Calu3 (cell line): ENCODE measurements at regions not wholly inside any gene's neighbourhood (a gene's known extent, or its start where the extent isn't known, plus 50 kb on each side); places are given as distances from the start of the nearest gene placed in this dataset.

ENCODE experiments used
- BruUV-seq: library from RNA; stranded (reverse); fragments of 400-500 nt; replicated peaks from 2 replicates; lab custom pipeline; 2021; lab: Mats Ljungman, UMichigan
- CTCF ChIA-PET: fragments of 300-600 bp; sonication (Branson Sonifier 250); formaldehyde crosslinking; loops from one replicate; lab custom pipeline; 2022; ENCODE audit warnings: antibody characterized with exemption; lab: Charles Lee
- DNase-seq: peaks from one replicate; pipeline ENCODE4 v3.0.0; 2022
- H3K27ac Mint-ChIP-seq: one replicate; pipeline ENCODE4 v1.8.0; 2022; ENCODE audit warnings: mixed read lengths; ENCODE audit not compliant: unreplicated experiment
- H3K27me3 Mint-ChIP-seq: one replicate; pipeline ENCODE4 v1.8.0; 2022; ENCODE audit warnings: mixed read lengths; ENCODE audit not compliant: unreplicated experiment
- H3K36me3 Mint-ChIP-seq: one replicate; pipeline ENCODE4 v1.8.0; 2022; ENCODE audit warnings: mild to moderate bottlenecking, moderate library complexity, mixed read lengths; ENCODE audit not compliant: insufficient read depth, unreplicated experiment
- H3K4me1 Mint-ChIP-seq: one replicate; pipeline ENCODE4 v1.8.0; 2022; ENCODE audit warnings: mild to moderate bottlenecking, low read depth, mixed read lengths; ENCODE audit not compliant: unreplicated experiment
- H3K4me3 Mint-ChIP-seq: one replicate; pipeline ENCODE4 v1.8.0; 2022; ENCODE audit warnings: mild to moderate bottlenecking, low read depth, moderate library complexity, mixed read lengths; ENCODE audit not compliant: unreplicated experiment
- H3K9me3 Mint-ChIP-seq: one replicate; pipeline ENCODE4 v1.8.0; 2022; ENCODE audit warnings: low read depth, mixed read lengths; ENCODE audit not compliant: unreplicated experiment
- CTCF ChIP-seq: fragments of 200-600 bp; IDR thresholded peaks from one replicate; pipeline ENCODE4 v1.8.0; 2022; ENCODE audit warnings: antibody characterized with exemption; ENCODE audit not compliant: unreplicated experiment
- intact Hi-C: fragments of 100-400 bp; cut with micrococcal nuclease; formaldehyde crosslinking; loops from one replicate; pipeline ENCODE4 v1.10.0; 2022; ENCODE audit not compliant: unreplicated experiment

DNA sequence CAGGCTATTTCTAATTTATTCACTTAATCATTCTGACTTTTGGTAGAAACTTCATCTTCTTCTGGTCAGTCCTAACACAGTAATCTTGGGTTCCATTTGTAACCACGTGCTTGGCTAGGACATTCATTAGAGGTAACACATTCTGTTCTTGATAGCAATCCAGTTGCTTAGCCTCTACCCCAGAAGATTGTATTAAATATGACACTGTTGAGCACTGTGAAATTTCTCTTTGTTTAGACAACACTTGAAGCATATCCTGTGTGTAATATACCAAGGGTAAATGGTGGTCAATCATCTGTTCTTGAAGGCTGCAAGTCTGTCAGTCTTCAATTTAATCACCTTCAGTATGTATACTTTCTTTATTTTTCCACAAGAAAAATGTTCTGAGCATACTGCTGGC, 523.0 kb downstream of the ANKRD50 start:
- no TSS peak for BruUV-seq
- no peak for DNase-seq
- H3K27ac Mint-ChIP-seq = no peak overlapping the region
- H3K4me1 Mint-ChIP-seq = no peaks in the 10 kb centered on the region
- CTCF ChIA-PET = no interaction called here
- TF ChIP-seq CTCF = no peak
- no peaks in the 10 kb centered on the region for H3K36me3 Mint-ChIP-seq
- no peak overlapping the region for H3K4me3 Mint-ChIP-seq
- H3K27me3 Mint-ChIP-seq = no peaks in the 10 kb centered on the region
- intact Hi-C loops = no loop called here
- H3K9me3 Mint-ChIP-seq = no peaks in the 10 kb centered on the region

DNA sequence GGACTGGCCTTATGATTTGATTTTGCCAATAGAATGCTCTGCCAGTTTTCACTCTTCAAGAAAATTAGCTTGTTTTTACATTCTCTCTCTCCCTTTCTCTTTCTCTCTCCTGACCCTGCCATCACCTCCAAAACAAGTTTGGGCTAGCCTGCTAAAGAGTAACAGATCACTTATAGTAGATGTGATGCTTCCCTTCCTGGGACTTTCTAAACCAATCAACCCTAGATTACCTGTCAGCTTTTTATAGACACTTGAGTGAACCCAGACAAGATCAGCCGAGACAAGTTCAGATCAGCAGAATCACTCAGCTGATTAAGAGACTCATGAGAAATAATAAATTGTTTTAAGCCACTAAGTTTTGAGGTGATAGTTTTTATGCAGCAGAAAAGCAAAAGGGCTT, 521.2 kb downstream of the ANKRD50 start:
- intact Hi-C loops = no loop called here
- Mint-ChIP-seq H3K27ac (no peak overlapping the region), H3K27me3 (no peaks in the 10 kb centered on the region), H3K9me3 (peaks cover 3% of the 10 kb centered on the region), H3K36me3 (no peaks in the 10 kb centered on the region), H3K4me1 (no peaks in the 10 kb centered on the region), H3K4me3 (no peak overlapping the region)
- no peak for DNase-seq
- no peak for TF ChIP-seq CTCF
- CTCF ChIA-PET = no interaction called here
- BruUV-seq = no TSS peak

DNA sequence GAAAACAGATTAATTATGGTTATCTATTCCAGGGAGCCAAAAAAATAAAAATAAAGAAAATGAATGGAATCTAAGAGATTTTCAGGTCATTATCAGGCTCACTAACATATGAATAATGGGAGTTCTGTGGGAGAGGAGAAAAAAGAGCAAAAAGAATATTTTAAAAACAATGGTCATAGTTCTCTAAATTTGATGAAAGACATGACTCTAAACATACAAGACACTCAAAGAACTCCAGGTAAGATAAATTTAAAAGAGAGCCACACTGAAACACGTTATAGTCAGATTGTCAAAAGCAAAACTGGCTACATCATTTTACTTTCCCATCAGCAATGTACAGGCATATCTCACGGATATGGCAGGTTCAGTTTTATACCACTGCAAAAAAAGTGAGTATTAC, 520.0 kb downstream of the ANKRD50 start:
- H3K4me3 Mint-ChIP-seq = no peak overlapping the region
- CTCF ChIA-PET = no interaction called here
- H3K36me3 Mint-ChIP-seq = no peaks in the 10 kb centered on the region
- BruUV-seq = no TSS peak
- no peak for TF ChIP-seq CTCF
- no peak for DNase-seq
- no peak overlapping the region for H3K27ac Mint-ChIP-seq
- no peaks in the 10 kb centered on the region for H3K27me3 Mint-ChIP-seq
- intact Hi-C loops = no loop called here
- H3K4me1 Mint-ChIP-seq = no peaks in the 10 kb centered on the region
- H3K9me3 Mint-ChIP-seq = peaks cover 3% of the 10 kb centered on the region

DNA sequence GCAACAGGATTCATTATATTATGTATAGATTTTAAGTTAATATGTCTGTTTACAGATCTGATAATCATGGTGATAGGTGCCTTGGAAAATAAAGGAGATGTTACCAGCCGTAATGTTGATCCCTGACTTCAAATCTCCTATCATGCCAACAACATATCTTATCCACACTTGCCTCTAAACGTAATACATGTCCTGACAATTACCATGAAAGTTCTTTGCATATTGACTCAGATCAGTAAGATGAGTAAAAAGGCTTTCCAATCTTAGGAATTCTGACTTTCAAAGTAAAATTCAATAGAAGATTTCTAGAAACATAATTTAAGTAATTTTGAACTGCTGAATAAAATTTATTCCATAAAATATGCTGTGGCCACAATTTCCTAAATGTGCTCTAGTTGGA, 513.3 kb downstream of the ANKRD50 start:
- BruUV-seq = no TSS peak
- Mint-ChIP-seq H3K36me3 (no peaks in the 10 kb centered on the region), H3K27me3 (no peaks in the 10 kb centered on the region), H3K9me3 (peaks cover 3% of the 10 kb centered on the region), H3K4me3 (no peak overlapping the region), H3K27ac (no peak overlapping the region), H3K4me1 (peaks cover 9% of the 10 kb centered on the region)
- intact Hi-C loops = no loop called here
- TF ChIP-seq CTCF = no peak
- CTCF ChIA-PET = no interaction called here
- DNase-seq = no peak

- no peak overlapping the region for H3K4me3 Mint-ChIP-seq
- intact Hi-C loops = loop anchor here (5.0 kb wide), 1 partner anchor 63 kb away; no protein-coding TSS in a partner anchor
- peaks cover 3% of the 10 kb centered on the region for H3K9me3 Mint-ChIP-seq
- no peaks in the 10 kb centered on the region for H3K36me3 Mint-ChIP-seq
- CTCF ChIA-PET = no interaction called here
- no peak overlapping the region for H3K27ac Mint-ChIP-seq
- no TSS peak for BruUV-seq
- H3K27me3 Mint-ChIP-seq = no peaks in the 10 kb centered on the region
- no peak for TF ChIP-seq CTCF
- H3K4me1 Mint-ChIP-seq = peaks cover 15% of the 10 kb centered on the region
- DNase-seq = no peak
Measured at GRCh38 chr4:124199755-124200154, 512.8 kb downstream of the ANKRD50 start.
